ENCODE measurements at regions not wholly inside any gene's neighbourhood (a gene's known extent, or its start where the extent isn't known, plus 50 kb on each side); places are given as distances from the start of the nearest gene placed in this dataset.
A peak's percentile ranks its signal among the peaks of the same experiment; 100 is the strongest.

DNA sequence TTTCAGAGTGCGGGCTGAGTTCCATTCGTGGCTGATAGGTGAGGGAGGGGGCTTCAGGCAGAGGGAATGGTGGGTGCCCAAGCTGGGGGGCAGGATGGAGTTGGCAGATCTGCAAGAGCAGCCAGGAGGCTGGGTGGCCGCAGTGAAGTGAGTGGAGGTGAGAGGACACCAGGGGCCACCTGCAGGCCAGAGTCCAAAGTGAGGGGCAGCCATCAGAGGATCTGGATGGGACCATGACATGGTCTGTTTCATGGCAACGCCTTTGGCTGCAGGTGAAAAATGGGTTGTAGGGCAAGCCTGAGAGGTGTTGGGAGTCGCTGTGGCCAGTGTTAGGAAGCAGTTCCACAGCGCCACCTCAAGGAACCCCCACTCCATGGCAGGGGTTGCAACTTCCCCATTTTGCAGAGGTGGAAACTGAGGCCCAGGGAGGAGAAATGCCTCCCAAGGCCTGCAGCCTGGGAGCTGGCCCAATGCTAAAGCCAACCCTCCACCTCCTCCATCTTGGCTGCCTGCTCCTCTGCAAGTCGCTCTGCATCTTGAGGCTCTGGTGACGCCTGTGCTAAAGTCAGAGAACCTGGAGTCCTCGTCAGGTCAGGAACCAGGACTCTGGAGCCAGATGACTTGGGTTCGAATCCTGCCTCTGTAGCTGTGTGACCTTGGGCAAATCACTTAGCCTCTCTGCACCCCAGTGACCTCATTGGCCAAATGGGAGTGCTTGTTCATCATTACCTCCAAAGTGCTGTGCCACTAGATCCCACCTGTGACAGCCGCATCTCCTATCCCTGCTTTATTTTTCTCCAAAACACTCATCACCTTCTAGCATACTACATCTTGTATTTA is 153.8 kb downstream of the CEBPB start:
- no peak for DNase-seq (ENCODE audit: low read depth)
- H3K4me3 ChIP-seq (ENCODE audit: low read depth, low read length), result no peak overlapping the region
- TF ChIP-seq, protein P1, sequence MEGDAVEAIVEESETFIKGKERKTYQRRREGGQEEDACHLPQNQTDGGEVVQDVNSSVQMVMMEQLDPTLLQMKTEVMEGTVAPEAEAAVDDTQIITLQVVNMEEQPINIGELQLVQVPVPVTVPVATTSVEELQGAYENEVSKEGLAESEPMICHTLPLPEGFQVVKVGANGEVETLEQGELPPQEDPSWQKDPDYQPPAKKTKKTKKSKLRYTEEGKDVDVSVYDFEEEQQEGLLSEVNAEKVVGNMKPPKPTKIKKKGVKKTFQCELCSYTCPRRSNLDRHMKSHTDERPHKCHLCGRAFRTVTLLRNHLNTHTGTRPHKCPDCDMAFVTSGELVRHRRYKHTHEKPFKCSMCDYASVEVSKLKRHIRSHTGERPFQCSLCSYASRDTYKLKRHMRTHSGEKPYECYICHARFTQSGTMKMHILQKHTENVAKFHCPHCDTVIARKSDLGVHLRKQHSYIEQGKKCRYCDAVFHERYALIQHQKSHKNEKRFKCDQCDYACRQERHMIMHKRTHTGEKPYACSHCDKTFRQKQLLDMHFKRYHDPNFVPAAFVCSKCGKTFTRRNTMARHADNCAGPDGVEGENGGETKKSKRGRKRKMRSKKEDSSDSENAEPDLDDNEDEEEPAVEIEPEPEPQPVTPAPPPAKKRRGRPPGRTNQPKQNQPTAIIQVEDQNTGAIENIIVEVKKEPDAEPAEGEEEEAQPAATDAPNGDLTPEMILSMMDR (conservative IDR thresholded peaks at IDR 0.05; ENCODE audit: low read depth, low read length), result peak; percentile 40

DNA sequence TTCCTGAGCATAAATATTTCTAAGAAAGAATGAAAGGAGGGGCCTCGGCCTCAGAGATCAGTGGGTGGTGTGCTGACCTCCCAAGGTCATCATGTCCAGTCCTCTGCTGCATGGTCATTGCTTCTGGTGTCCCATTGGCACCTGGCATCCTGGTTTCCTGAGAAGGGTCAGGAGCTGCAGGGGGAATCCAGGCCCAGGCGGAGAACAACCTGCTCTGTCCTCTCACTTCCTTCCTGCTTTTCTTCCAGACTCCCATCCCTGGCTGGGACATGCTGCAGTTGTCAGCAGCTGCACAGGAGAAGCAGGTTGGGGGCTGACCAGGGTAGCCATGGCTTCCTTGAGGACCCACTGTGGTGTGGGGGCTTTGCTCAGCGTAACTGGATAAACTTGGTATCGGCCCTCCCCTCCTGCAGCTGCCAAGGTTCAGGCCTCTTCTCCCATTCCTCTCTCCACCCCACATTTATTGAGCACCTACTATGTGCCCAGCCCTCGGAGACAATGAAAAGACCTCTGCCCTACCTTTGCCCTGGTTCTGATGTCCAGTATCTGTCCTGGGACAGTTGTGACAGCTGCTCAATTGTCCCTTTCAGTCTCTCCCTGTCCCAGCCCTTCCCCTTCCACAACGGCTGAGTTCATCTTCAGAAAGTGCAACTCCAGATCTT is 155.2 kb downstream of the CEBPB start:
- no peak overlapping the region for H3K4me3 ChIP-seq (ENCODE audit: low read depth, low read length)
- DNase-seq (ENCODE audit: low read depth), result no peak
- TF ChIP-seq, protein P1 (conservative IDR thresholded peaks at IDR 0.05; ENCODE audit: low read depth, low read length), result no peak

DNA sequence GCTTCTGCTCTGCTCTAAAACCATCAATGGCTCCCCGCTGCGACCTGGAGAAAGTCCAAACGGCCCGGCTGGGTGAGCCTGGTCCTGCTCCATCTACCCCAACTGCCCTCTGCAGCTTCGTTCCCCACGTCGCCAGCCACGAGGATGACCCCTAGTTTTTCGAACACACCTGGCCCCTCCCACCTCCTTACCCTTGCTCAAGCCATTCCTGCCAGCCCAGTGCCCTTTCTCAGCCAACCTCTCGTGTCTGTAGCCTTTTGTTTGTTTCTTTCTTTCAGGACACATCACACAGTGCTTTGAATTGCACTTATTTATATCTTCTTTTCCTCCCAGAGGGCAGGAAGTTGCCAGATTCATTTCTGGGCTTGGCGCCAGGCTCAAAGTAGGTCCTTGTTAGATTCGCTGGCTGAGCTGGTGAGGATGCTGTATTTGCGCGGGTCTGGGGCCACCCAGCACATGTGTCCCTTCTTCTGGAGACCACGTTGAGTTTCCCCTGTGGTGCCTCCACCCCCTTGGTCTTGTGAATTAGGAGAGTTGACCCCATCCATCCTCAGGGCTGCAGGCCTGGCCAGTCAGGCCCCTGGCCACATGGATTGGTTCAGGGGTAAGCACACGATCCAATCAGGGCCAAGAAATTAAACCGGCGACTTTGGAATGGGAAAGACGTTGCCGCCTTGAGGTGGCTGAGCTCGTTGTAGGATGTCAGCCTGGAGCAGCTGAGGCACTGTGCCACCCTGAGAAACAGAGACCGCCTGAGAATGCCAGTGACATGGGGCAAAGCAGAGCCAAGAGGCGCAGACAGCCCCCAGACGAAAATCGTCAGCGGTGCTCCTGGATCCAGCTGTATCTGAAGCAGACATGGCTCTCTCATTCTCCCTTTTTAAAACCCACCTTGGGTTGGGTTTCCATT is 156.0 kb downstream of the CEBPB start:
- no peak for DNase-seq (ENCODE audit: low read depth)
- TF ChIP-seq, protein P1 (conservative IDR thresholded peaks at IDR 0.05; ENCODE audit: low read depth, low read length), result no peak
- H3K4me3 ChIP-seq (ENCODE audit: low read depth, low read length), result no peak overlapping the region

DNA sequence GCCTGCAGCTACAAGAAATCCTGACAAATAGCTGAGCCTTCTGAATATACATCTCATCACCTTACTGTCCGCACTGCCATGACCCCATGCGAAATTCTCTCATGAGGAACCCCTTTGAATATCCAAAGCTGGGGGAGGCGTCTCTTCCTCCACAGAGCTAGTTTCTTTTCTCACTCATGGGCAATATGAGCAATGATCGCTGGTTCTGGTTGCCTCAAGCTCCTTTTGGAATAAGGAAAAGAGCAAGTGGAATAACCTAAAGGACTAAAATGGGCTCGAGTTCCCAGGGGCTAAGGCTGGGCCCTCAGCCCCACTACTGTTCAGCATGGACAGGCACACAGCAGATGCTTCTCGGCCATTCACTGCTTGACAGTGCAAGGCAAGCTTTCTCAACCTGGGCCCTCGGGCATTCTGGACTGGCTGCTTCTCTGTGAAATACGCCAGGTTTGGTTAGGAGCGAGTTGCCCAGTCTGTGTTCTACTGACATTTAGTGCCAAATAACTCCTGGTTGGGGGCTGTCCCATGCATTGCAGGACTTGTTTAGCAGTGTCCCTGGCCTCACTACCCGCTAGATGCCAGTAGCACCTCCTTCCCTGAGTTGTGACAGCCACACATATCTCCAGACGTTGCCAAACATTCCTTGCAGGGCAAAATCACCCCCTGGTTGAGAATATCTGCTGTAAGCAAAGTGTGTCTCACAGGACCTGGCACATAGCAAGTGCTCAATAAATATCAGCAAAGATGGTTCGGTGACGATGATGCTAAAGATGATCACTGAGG is 156.8 kb downstream of the CEBPB start:
- TF ChIP-seq, protein P1 (conservative IDR thresholded peaks at IDR 0.05; ENCODE audit: low read depth, low read length), result no peak
- no peak overlapping the region for H3K4me3 ChIP-seq (ENCODE audit: low read depth, low read length)
- no peak for DNase-seq (ENCODE audit: low read depth)

DNA sequence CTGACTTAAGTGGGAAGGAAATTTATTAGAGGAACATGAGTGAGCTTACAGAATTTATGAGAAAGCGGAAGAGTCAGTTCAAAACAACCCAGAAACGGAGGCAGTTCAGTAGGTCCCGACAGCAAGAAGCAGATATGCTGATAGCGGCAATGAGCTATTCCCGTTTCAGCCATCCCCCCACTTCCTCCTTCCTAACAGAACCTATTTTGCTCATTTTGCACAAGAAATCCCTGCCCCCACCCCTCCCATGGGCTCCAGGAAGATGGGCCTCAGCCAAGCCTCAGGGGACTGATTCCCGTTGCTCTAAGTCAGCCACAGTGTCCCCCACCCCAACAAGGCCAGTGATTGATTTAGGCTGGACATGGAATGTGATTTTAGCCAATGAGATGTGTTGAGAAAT is 157.5 kb downstream of the CEBPB start:
- H3K4me3 ChIP-seq (ENCODE audit: low read depth, low read length), result no peak overlapping the region
- TF ChIP-seq, protein P1 (conservative IDR thresholded peaks at IDR 0.05; ENCODE audit: low read depth, low read length), result no peak
- DNase-seq (ENCODE audit: low read depth), result no peak
